GM23248 (cell line): ENCODE measurements at regions not wholly inside any gene's neighbourhood (a gene's known extent, or its start where the extent isn't known, plus 50 kb on each side); places are given as distances from the start of the nearest gene placed in this dataset.

Experiments
- DNase-seq: peaks from one replicate; pipeline ENCODE4 v3.0.0-alpha.2; 2015
- H2AFZ ChIP-seq: fragments of 200-600 bp; sonication (generic); 2 replicates; pipeline ENCODE4 v1.6.1; 2016; ENCODE audit warnings: antibody characterized with exemption
- H3F3A ChIP-seq: fragments of 200-600 bp; sonication (generic); 2 replicates; pipeline ENCODE4 v1.6.1; 2016; ENCODE audit warnings: mild to moderate bottlenecking, antibody characterized with exemption, mixed run types; ENCODE audit not compliant: insufficient read depth
- H3K27ac ChIP-seq: fragments of 200-600 bp; sonication (generic); 2 replicates; pipeline ENCODE4 v1.5.1; 2016; ENCODE audit warnings: mild to moderate bottlenecking
- H3K27me3 ChIP-seq: fragments of 200-600 bp; sonication (generic); replicated peaks from 2 replicates; pipeline ENCODE4 v1.6.1; 2016; ENCODE audit warnings: mild to moderate bottlenecking; ENCODE audit not compliant: insufficient read depth
- H3K36me3 ChIP-seq: fragments of 200-600 bp; sonication (generic); 2 replicates; pipeline ENCODE4 v1.6.1; 2016; ENCODE audit warnings: low read depth, mild to moderate bottlenecking
- H3K4me1 ChIP-seq: fragments of 200-600 bp; sonication (generic); 2 replicates; pipeline ENCODE4 v1.6.1; 2016; ENCODE audit warnings: mild to moderate bottlenecking; ENCODE audit not compliant: insufficient read depth
- H3K4me2 ChIP-seq: fragments of 200-600 bp; sonication (generic); one replicate; pipeline ENCODE4 v1.6.1; 2016; ENCODE audit warnings: mild to moderate bottlenecking; ENCODE audit not compliant: unreplicated experiment
- H3K4me3 ChIP-seq: fragments of 200-600 bp; sonication (generic); 2 replicates; pipeline ENCODE4 v1.5.1; 2016; ENCODE audit warnings: mild to moderate bottlenecking
- H3K79me2 ChIP-seq: fragments of 200-600 bp; sonication (generic); 2 replicates; pipeline ENCODE4 v1.6.1; 2016; ENCODE audit warnings: mild to moderate bottlenecking; ENCODE audit not compliant: insufficient read depth
- H3K9ac ChIP-seq: fragments of 200-600 bp; sonication (generic); 2 replicates; pipeline ENCODE4 v1.6.1; 2016; ENCODE audit warnings: mild to moderate bottlenecking
- H3K9me2 ChIP-seq: fragments of 200-600 bp; sonication (generic); 2 replicates; pipeline ENCODE4 v1.6.1; 2016; ENCODE audit warnings: mixed run types, mild to moderate bottlenecking, moderate library complexity; ENCODE audit not compliant: insufficient read depth
- H3K9me3 ChIP-seq: fragments of 200-600 bp; sonication (generic); one replicate; pipeline ENCODE4 v1.6.1; 2017; ENCODE audit warnings: low read depth
- H4K20me1 ChIP-seq: fragments of 200-600 bp; sonication (generic); 2 replicates; pipeline ENCODE4 v1.6.0; 2016; ENCODE audit not compliant: insufficient read depth
- EZH2 ChIP-seq: fragments of 200-600 bp; sonication (generic); IDR thresholded peaks from 2 replicates; pipeline ENCODE4 v1.6.1; 2018; ENCODE audit warnings: antibody characterized with exemption, mild to moderate bottlenecking; ENCODE audit not compliant: insufficient read depth, poor library complexity, severe bottlenecking
- EZH2phosphoT487 ChIP-seq: fragments of 200-600 bp; sonication (generic); IDR thresholded peaks from 2 replicates; pipeline ENCODE4 v1.6.1; 2018; ENCODE audit warnings: antibody characterized with exemption, moderate library complexity, mild to moderate bottlenecking, low read depth; ENCODE audit not compliant: insufficient read depth
- WGBS, 2 experiments: methylation state at CpG; one replicate each; pipeline ENCODE4 v1.1.6; 2015 to 2017; ENCODE audit warnings: low lambda C conversion rate in 2 of 2, low coverage in 1 of 2; ENCODE audit errors: missing lambda C conversion rate in 2 of 2; 5-methylcytosine and 5-hydroxymethylcytosine counted together
- in situ Hi-C: fragments of 300-500 bp; cut with MboI; formaldehyde crosslinking; loops from 2 replicates; pipeline ENCODE4 v1.15.0; 2020

DNA sequence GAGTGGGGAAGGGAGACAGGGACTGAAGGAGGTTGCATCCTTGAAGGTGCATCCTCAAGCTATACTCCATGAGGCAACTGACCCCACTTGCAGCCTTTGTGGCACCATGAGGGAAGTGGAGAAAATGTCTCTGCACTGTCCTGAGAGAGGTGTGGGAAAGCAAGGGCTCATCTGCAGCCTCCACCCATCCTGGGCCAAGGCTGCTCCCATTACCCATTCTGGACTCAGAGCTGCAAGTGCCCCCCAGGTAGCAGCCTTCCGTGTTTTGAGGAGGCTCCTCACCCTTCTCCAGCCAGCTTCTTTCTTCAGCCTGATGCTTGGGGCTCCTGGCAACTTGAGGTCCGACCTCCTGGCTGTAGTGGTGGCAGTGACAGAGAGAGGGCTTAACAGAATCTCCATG lies 294.6 kb downstream of the CDH26 start:
- DNase-seq, result no peak
- H2AFZ ChIP-seq, result no peak overlapping the region
- no peaks in the 10 kb centered on the region for H3K36me3 ChIP-seq
- no peak overlapping the region for H3K9ac ChIP-seq
- H3F3A ChIP-seq, result peaks cover 19% of the 10 kb centered on the region
- in situ Hi-C loops, result no loop called here
- no peaks in the 10 kb centered on the region for H3K9me2 ChIP-seq
- no peak for TF ChIP-seq EZH2phosphoT487
- TF ChIP-seq EZH2, result no peak
- no peak overlapping the region for H3K27ac ChIP-seq
- H3K9me3 ChIP-seq, result no peaks in the 10 kb centered on the region
- no peaks in the 10 kb centered on the region for H3K79me2 ChIP-seq
- H3K4me3 ChIP-seq, result no peak overlapping the region
- H3K4me2 ChIP-seq, result no peak overlapping the region
- peaks cover 42% of the 10 kb centered on the region for H3K4me1 ChIP-seq
- H4K20me1 ChIP-seq, result no peaks in the 10 kb centered on the region
- whole genome bisulfite sequencing, 2 experiments, result 54 to 78% methylated on average over 2 of the region's 2 CpGs
- H3K27me3 ChIP-seq, result no peaks in the 10 kb centered on the region

DNA sequence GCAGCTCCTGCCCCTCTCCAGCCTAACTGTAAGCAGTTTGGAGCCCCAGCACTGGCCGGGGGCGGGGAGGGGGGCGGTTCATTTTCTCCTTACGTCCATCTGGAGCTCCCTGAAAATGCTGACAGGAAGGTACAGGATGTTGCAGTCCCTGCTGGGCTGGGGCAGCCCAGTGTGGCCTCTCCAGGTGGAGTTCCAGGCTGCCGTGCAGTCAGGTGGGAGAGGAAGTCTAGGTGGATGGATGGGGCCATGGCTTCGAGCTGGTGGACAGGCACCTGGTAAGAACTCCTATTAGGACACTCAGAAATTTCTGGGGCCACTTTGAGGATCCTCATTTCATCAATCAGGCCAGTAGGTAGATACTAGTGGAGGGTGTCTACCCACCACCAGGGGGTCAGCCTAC lies 295.2 kb downstream of the CDH26 start:
- Histone ChIP-seq H3K36me3 (no peaks in the 10 kb centered on the region), H3K79me2 (no peaks in the 10 kb centered on the region), H3K9me3 (no peaks in the 10 kb centered on the region), H3F3A (peaks cover 17% of the 10 kb centered on the region), H3K4me1 (peaks cover 42% of the 10 kb centered on the region), H3K4me2 (no peak overlapping the region), H3K4me3 (no peak overlapping the region), H3K9ac (no peak overlapping the region), H2AFZ (no peak overlapping the region), H3K9me2 (no peaks in the 10 kb centered on the region), H3K27me3 (no peaks in the 10 kb centered on the region), H4K20me1 (no peaks in the 10 kb centered on the region), H3K27ac (no peak overlapping the region)
- 60 to 65% methylated on average over 6 of the region's 6 CpGs for WGBS, 2 experiments
- DNase-seq, result no peak
- in situ Hi-C loops, result no loop called here
- TF ChIP-seq EZH2 (no peak), EZH2phosphoT487 (no peak)

DNA sequence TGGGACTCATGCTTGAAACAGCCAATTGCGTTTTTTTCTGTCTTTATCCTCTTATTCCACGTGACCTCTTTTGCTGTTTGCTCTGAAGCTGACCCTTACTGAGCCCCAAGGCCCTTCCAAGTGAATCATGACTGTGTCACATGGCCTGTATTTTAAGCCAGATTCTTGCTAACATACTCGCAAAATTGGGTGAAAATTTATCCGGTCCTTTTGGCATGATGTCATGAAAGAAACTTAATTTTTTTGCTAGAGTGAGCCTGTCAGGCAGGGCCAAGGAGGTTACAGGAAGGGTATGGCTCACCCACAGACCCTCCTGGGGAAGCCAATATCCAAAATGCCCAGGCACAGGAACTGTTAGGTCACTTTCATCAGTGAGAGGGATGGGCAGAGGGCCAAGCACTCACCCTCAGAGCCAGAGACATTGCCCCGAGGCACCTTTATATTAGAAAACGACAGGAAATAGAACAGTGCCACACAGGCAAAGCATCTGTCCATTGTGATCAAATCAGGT lies 296.7 kb downstream of the CDH26 start:
- no peaks in the 10 kb centered on the region for H4K20me1 ChIP-seq
- TF ChIP-seq EZH2 (no peak), EZH2phosphoT487 (no peak)
- no peaks in the 10 kb centered on the region for H3K9me2 ChIP-seq
- H2AFZ ChIP-seq, result no peak overlapping the region
- in situ Hi-C loops, result no loop called here
- H3F3A ChIP-seq, result peaks cover 5% of the 10 kb centered on the region
- H3K27me3 ChIP-seq, result no peaks in the 10 kb centered on the region
- H3K4me2 ChIP-seq, result peak overlapping the region; percentile 40
- no peaks in the 10 kb centered on the region for H3K36me3 ChIP-seq
- WGBS, 2 experiments, result 3 to 8% methylated on average over 6 of the region's 6 CpGs
- no peak overlapping the region for H3K4me3 ChIP-seq
- peaks cover 30% of the 10 kb centered on the region for H3K4me1 ChIP-seq
- peak; percentile 81 for DNase-seq
- no peaks in the 10 kb centered on the region for H3K9me3 ChIP-seq
- peak overlapping the region; percentile 20; the same call in 1 of the 2 replicates for H3K27ac ChIP-seq
- no peak overlapping the region for H3K9ac ChIP-seq
- no peaks in the 10 kb centered on the region for H3K79me2 ChIP-seq

DNA sequence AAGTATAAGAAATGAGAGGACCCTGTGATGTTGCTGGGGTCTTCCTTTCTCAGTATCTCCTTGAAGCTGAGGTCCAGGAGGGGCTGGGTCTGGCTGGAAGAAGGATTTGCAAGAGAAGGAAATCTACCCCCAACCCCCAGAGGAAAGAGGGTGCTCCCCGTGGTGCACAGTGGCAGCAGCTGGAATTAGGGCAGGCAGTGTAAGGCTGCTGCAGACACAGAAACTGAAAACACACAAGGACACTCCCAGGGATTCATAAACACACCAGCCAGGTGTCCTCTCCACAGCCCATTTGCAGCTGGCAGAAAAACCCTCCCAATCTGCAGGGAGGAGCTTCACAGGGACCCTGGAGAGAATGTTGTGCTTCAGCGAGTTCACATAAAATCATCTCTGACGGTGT lies 297.2 kb downstream of the CDH26 start:
- peak overlapping the region; percentile 20; the same call in 1 of the 2 replicates for H3K27ac ChIP-seq
- no peak for TF ChIP-seq EZH2
- TF ChIP-seq EZH2phosphoT487, result no peak

DNA sequence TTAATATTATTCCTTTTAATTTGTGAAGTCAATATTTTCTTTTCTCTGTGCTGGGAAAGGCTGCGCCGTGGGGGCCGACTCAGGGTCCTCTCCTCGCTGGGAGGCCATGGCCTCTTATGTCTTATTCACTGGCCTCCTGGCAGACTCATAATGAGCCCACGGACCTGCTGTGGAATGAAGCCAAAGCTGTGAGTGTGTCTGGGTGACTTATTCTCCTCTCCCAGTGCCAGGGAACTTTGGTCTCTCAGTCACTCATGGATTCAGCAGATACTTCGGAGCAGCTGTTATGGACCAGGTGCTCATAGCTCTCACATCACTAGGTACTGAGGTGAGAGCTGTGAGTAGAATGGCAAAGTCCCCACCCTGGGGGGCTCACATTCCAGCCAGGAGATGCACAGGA lies 297.6 kb downstream of the CDH26 start:
- no peak overlapping the region for H3K27ac ChIP-seq

More for the DNA sequence above, 297.2 kb downstream of the CDH26 start:
- Histone ChIP-seq H3K36me3 (no peaks in the 10 kb centered on the region), H3K9ac (no peak overlapping the region), H3K9me3 (no peaks in the 10 kb centered on the region), H3K79me2 (no peaks in the 10 kb centered on the region), H3K4me1 (peaks cover 25% of the 10 kb centered on the region), H3K27me3 (no peaks in the 10 kb centered on the region), H2AFZ (no peak overlapping the region), H3K4me3 (no peak overlapping the region), H3F3A (no peaks in the 10 kb centered on the region; the same call in 1 of the 2 replicates), H3K4me2 (peak overlapping the region; percentile 40), H4K20me1 (no peaks in the 10 kb centered on the region), H3K9me2 (no peaks in the 10 kb centered on the region)
- in situ Hi-C loops, result no loop called here
- WGBS, 2 experiments, result 40 to 50% methylated on average over 3 of the region's 3 CpGs
- DNase-seq, result no peak

More for the DNA sequence above, 297.6 kb downstream of the CDH26 start:
- WGBS, 2 experiments, result 46 to 49% methylated on average over 6 of the region's 6 CpGs
- TF ChIP-seq EZH2phosphoT487 (no peak), EZH2 (no peak)
- Histone ChIP-seq H3K27me3 (no peaks in the 10 kb centered on the region), H3K4me2 (no peak overlapping the region), H3F3A (no peaks in the 10 kb centered on the region), H3K4me3 (no peak overlapping the region), H3K79me2 (no peaks in the 10 kb centered on the region), H3K4me1 (peaks cover 20% of the 10 kb centered on the region), H3K36me3 (no peaks in the 10 kb centered on the region), H3K9me2 (no peaks in the 10 kb centered on the region), H3K9me3 (no peaks in the 10 kb centered on the region), H3K9ac (no peak overlapping the region), H2AFZ (no peak overlapping the region), H4K20me1 (no peaks in the 10 kb centered on the region)
- DNase-seq, result peak; percentile 75
- in situ Hi-C loops, result no loop called here
